Esophagus muscularis mucosa (tissue), 4 donors: ENCODE measurements at regions not wholly inside any gene's neighbourhood (a gene's known extent, or its start where the extent isn't known, plus 50 kb on each side); places are given as distances from the start of the nearest gene placed in this dataset.

Source experiments
- CTCF ChIP-seq, 3 experiments: fragments of 200-600 bp in 2 of 3; fragments of 450-650 bp in 1 of 3; sonication (generic) in 2 of 3; IDR thresholded peaks; one replicate each; pipeline ENCODE4 v1.5.1; 2017 to 2019; ENCODE audit warnings: antibody characterized with exemption in 3 of 3, mild to moderate bottlenecking in 2 of 3, moderate library complexity in 1 of 3
- EP300 ChIP-seq: sonication (generic); formaldehyde crosslinking; IDR thresholded peaks from one replicate; pipeline ENCODE4 v1.6.1; 2017; ENCODE audit warnings: antibody characterized with exemption
- POLR2A ChIP-seq: fragments of 450-650 bp; IDR thresholded peaks from one replicate; pipeline ENCODE4 v1.6.1; 2017; ENCODE audit warnings: antibody characterized with exemption, moderate library complexity, mild to moderate bottlenecking, low read depth
- POLR2AphosphoS5 ChIP-seq, 2 donors: sonication (generic); formaldehyde crosslinking; IDR thresholded peaks; one replicate each; pipeline ENCODE4 v1.6.1; 2017; ENCODE audit warnings: antibody characterized with exemption in 2 of 2

- no peak for TF ChIP-seq CTCF (IDR thresholded peaks at IDR 0.05)
- TF ChIP-seq POLR2A, result no peak
- no peak for TF ChIP-seq POLR2AphosphoS5 (IDR thresholded peaks at IDR 0.05)
- TF ChIP-seq EP300, result no peak
These were observed 150.2 kb downstream of the IMPG2 start for GRCh38 chr3:101170062-101170771.
